GM13977 (cell line): ENCODE measurements at regions not wholly inside any gene's neighbourhood (a gene's known extent, or its start where the extent isn't known, plus 50 kb on each side); places are given as distances from the start of the nearest gene placed in this dataset.

Experiments used
- DNase-seq: peaks from one replicate; pipeline ENCODE4 v3.0.0; 2012; ENCODE audit warnings: low spot score
- in situ Hi-C: fragments of 300-500 bp; cut with MboI; formaldehyde crosslinking; loops from one replicate; pipeline ENCODE4 v1.12.0; 2022; ENCODE audit warnings: low sequenced_read_pairs, low pct_unique_long_range_greater_than_20kb, mixed read lengths, inconsistent platforms; ENCODE audit not compliant: unreplicated experiment
- TF ChIP-seq, protein P1 (sequence below): IDR thresholded peaks from 2 replicates; pipeline ENCODE4 v1.5.1; 2012; ENCODE audit warnings: mild to moderate bottlenecking, control low read depth; ENCODE audit not compliant: insufficient read depth; ENCODE audit errors: extremely low read depth, missing control alignments

GRCh38 chr9:19937121-19937520 is 148.3 kb upstream of the SLC24A2 start:
- TF ChIP-seq, protein P1, sequence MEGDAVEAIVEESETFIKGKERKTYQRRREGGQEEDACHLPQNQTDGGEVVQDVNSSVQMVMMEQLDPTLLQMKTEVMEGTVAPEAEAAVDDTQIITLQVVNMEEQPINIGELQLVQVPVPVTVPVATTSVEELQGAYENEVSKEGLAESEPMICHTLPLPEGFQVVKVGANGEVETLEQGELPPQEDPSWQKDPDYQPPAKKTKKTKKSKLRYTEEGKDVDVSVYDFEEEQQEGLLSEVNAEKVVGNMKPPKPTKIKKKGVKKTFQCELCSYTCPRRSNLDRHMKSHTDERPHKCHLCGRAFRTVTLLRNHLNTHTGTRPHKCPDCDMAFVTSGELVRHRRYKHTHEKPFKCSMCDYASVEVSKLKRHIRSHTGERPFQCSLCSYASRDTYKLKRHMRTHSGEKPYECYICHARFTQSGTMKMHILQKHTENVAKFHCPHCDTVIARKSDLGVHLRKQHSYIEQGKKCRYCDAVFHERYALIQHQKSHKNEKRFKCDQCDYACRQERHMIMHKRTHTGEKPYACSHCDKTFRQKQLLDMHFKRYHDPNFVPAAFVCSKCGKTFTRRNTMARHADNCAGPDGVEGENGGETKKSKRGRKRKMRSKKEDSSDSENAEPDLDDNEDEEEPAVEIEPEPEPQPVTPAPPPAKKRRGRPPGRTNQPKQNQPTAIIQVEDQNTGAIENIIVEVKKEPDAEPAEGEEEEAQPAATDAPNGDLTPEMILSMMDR = no peak
- DNase-seq = no peak
- in situ Hi-C loops = loop anchor here (25.0 kb wide), 1 partner anchor 400 kb away; no protein-coding TSS in a partner anchor

DNA sequence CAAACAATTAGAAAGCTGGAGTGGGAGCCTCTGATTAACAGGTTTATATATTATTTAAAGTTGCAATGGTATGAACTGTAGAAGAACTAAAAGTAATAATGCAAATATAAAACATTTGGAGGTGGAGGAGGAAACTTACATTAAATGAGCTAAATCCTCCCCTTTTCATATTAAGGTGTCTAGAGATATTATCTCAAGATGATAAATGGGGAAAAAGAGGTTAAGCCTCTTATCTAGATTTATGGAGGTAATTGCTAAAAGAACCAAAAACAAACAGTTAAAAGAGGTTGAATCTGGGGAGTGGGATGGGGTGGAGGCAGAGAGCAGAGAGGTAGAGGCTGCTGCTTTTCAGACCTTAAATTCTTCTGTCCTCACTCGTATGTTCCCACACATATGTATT is 147.8 kb upstream of the SLC24A2 start:
- TF ChIP-seq, protein P1 = no peak
- in situ Hi-C loops = loop anchor here (25.0 kb wide), 1 partner anchor 401 kb away; no protein-coding TSS in a partner anchor
- DNase-seq = no peak

- TF ChIP-seq, protein P1 = no peak
- no peak for DNase-seq
- in situ Hi-C loops = loop anchor here (25.0 kb wide), 1 partner anchor 402 kb away; no protein-coding TSS in a partner anchor
These were observed 146.6 kb upstream of the SLC24A2 start for GRCh38 chr9:19935422-19935821.

DNA sequence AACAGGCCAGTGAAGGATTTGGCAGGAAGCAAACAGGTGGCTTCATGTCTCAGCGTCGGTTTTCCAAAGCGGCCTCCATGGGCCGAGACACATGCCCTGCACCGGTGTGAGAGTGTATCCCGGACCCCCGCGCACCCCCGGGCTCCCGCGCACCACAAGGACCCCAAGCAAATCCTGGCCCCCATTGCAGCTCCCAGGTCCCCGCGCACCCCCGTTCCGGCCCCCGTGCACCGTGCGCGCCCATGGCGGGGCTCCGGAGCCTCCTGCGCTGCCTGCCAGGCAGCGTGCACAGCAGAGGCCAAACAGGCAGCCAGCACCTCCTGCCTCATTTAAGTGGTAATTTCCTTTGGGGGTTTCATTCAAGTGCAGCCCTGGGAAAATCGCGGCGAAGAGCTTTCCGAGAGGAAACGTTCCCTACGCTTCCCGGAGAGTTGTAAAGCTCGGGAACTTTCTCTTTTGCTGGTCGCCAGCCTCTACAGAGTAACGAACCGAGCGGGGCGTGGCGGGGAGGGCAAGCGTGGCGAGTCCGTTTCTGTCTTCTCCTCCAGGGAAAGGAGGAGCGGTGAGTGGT is 145.5 kb upstream of the SLC24A2 start:
- in situ Hi-C loops = loop anchor here (25.0 kb wide), 1 partner anchor 403 kb away; no protein-coding TSS in a partner anchor
- DNase-seq = no peak
- TF ChIP-seq, protein P1 = no peak

- in situ Hi-C loops = loop anchor here (25.0 kb wide), 1 partner anchor 406 kb away; no protein-coding TSS in a partner anchor
- DNase-seq = no peak
These were observed 142.5 kb upstream of the SLC24A2 start for GRCh38 chr9:19931098-19931890.

DNA sequence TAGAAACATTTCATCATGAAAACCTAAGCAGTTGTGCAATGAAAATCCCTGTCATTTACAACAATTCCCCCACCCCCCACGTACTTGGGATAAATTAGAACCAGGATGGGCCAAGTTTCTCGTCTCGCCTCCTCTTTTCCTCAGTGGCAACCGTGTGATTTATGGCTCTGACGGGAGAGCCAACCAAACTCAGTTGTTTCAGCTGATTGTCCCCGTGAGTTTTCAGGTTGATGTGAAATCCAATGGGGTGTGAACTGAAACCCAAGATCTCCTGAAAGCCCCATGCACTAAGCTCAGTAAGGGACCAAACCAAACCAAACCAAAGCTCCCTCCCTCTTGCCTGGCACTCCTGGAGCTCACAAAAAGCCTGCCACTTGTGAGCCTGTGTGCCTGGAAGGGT is 138.7 kb upstream of the SLC24A2 start:
- TF ChIP-seq, protein P1 = no peak
- in situ Hi-C loops = loop anchor here (10.0 to 25.0 kb wide), 4 partner anchors 410 to 1177 kb away; partner anchors contain the start of gene MLLT3
- DNase-seq = no peak

More at GRCh38 chr9:19931098-19931890, 142.5 kb upstream of the SLC24A2 start:
- TF ChIP-seq, protein P1 = no peak
